ENCODE measurements at regions not wholly inside any gene's neighbourhood (a gene's known extent, or its start where the extent isn't known, plus 50 kb on each side); places are given as distances from the start of the nearest gene placed in this dataset.

GRCh38 chr3:152094406-152094805 lies 174.3 kb upstream of the MBNL1 start:
- no peak for TF ChIP-seq CTCF (IDR thresholded peaks at IDR 0.05)
- H3K9me3 ChIP-seq: no peaks in the 10 kb centered on the region
- intact Hi-C loops (cut with DNase I): no loop called here

GRCh38 chr3:152095472-152095871 lies 173.3 kb upstream of the MBNL1 start:
- H3K27me3 ChIP-seq (ENCODE audit: low read depth): no peaks in the 10 kb centered on the region
- H3K4me3 ChIP-seq: no peak overlapping the region
- DNase-seq: no peak
- intact Hi-C loops (cut with DNase I): no loop called here
- H3K36me3 ChIP-seq: no peaks in the 10 kb centered on the region
- no peak overlapping the region for H3K27ac ChIP-seq
- no peak for ATAC-seq
- no peaks in the 10 kb centered on the region for H3K4me1 ChIP-seq
- H3K9me3 ChIP-seq: no peaks in the 10 kb centered on the region
- no peak for TF ChIP-seq CTCF (IDR thresholded peaks at IDR 0.05)

More at GRCh38 chr3:152094406-152094805, 174.3 kb upstream of the MBNL1 start:
- H3K4me1 ChIP-seq: no peaks in the 10 kb centered on the region
- H3K4me3 ChIP-seq: no peak overlapping the region
- ATAC-seq (no peak), DNase-seq (no peak)
- H3K27me3 ChIP-seq (ENCODE audit: low read depth): no peaks in the 10 kb centered on the region
- H3K27ac ChIP-seq: no peak overlapping the region
- H3K36me3 ChIP-seq: no peaks in the 10 kb centered on the region

GRCh38 chr3:152096280-152096906 lies 172.3 kb upstream of the MBNL1 start:
- Histone ChIP-seq H3K27ac (no peak overlapping the region), H3K27me3 (ENCODE audit: low read depth) (no peaks in the 10 kb centered on the region), H3K36me3 (no peaks in the 10 kb centered on the region), H3K9me3 (no peaks in the 10 kb centered on the region), H3K4me1 (no peaks in the 10 kb centered on the region), H3K4me3 (no peak overlapping the region)
- ATAC-seq: peak in 1 of 2 donors; percentile 23
- no peak for TF ChIP-seq CTCF (IDR thresholded peaks at IDR 0.05)
- no peak for DNase-seq
- intact Hi-C loops (cut with DNase I): no loop called here

- TF ChIP-seq CTCF (IDR thresholded peaks at IDR 0.05): no peak
- H3K27ac ChIP-seq: no peak overlapping the region
- no peak overlapping the region for H3K4me3 ChIP-seq
- H3K4me1 ChIP-seq: no peaks in the 10 kb centered on the region
- intact Hi-C loops (cut with DNase I): no loop called here
- no peaks in the 10 kb centered on the region for H3K9me3 ChIP-seq
- no peaks in the 10 kb centered on the region for H3K36me3 ChIP-seq
- no peaks in the 10 kb centered on the region for H3K27me3 ChIP-seq (ENCODE audit: low read depth)
- no peak for DNase-seq
- ATAC-seq: no peak
Measured at GRCh38 chr3:152097120-152097519, 171.6 kb upstream of the MBNL1 start.

GRCh38 chr3:152097770-152098169 lies 171.0 kb upstream of the MBNL1 start:
- Histone ChIP-seq H3K9me3 (no peaks in the 10 kb centered on the region), H3K27me3 (ENCODE audit: low read depth) (no peaks in the 10 kb centered on the region), H3K4me3 (no peak overlapping the region), H3K4me1 (no peaks in the 10 kb centered on the region), H3K27ac (no peak overlapping the region), H3K36me3 (no peaks in the 10 kb centered on the region)
- DNase-seq (no peak), ATAC-seq (no peak)
- no peak for TF ChIP-seq CTCF (IDR thresholded peaks at IDR 0.05)
- intact Hi-C loops (cut with DNase I): no loop called here

Data from lower lobe of right lung (tissue), 2 donors.